HEK293 (cell line): ENCODE measurements at regions not wholly inside any gene's neighbourhood (a gene's known extent, or its start where the extent isn't known, plus 50 kb on each side); places are given as distances from the start of the nearest gene placed in this dataset.

Source experiments
- MYNN ChIP-seq: fragments of 450-650 bp; formaldehyde crosslinking; IDR thresholded peaks from 2 replicates; pipeline ENCODE4 v1.5.1; 2016; ENCODE audit warnings: missing biosample characterization, missing genetic modification characterization, borderline replicate concordance
- RBAK ChIP-seq: fragments of 450-650 bp; formaldehyde crosslinking; IDR thresholded peaks from 2 replicates; pipeline ENCODE4 v1.5.1; 2016; ENCODE audit warnings: missing biosample characterization, missing genetic modification characterization
- SP2 ChIP-seq: fragments of 450-650 bp; formaldehyde crosslinking; IDR thresholded peaks from 2 replicates; pipeline ENCODE4 v1.5.1; 2016; ENCODE audit warnings: missing biosample characterization, missing genetic modification characterization
- ZFHX2 ChIP-seq: fragments of 450-650 bp; formaldehyde crosslinking; conservative IDR thresholded peaks from 2 replicates; pipeline ENCODE4 v1.5.1; 2016; ENCODE audit warnings: missing biosample characterization, missing genetic modification characterization
- ZNF140 ChIP-seq: fragments of 450-650 bp; formaldehyde crosslinking; IDR thresholded peaks from 2 replicates; pipeline ENCODE4 v1.5.1; 2016; ENCODE audit warnings: missing biosample characterization, missing genetic modification characterization
- ZNF202 ChIP-seq: fragments of 450-650 bp; formaldehyde crosslinking; IDR thresholded peaks from 2 replicates; pipeline ENCODE4 v1.5.1; 2016; ENCODE audit warnings: missing biosample characterization, missing genetic modification characterization, borderline replicate concordance
- ZNF221 ChIP-seq: fragments of 450-650 bp; formaldehyde crosslinking; IDR thresholded peaks from 2 replicates; pipeline ENCODE4 v1.5.1; 2017; ENCODE audit warnings: missing biosample characterization, missing genetic modification characterization, borderline replicate concordance
- ZNF530 ChIP-seq: fragments of 450-650 bp; formaldehyde crosslinking; IDR thresholded peaks from 2 replicates; pipeline ENCODE4 v1.5.1; 2016; ENCODE audit warnings: low read depth, missing biosample characterization, missing genetic modification characterization
- ZNF747 ChIP-seq: fragments of 450-650 bp; formaldehyde crosslinking; IDR thresholded peaks from 2 replicates; pipeline ENCODE4 v1.5.1; 2016; ENCODE audit warnings: missing biosample characterization, missing genetic modification characterization
- TF ChIP-seq, protein P1 (sequence below): fragments of 450-650 bp; formaldehyde crosslinking; IDR thresholded peaks from 2 replicates; pipeline ENCODE4 v1.5.1; 2016; ENCODE audit warnings: missing biosample characterization, missing genetic modification characterization
- TF ChIP-seq, protein P2 (sequence below): fragments of 450-650 bp; formaldehyde crosslinking; IDR thresholded peaks from 2 replicates; pipeline ENCODE4 v1.5.1; 2016; ENCODE audit warnings: missing biosample characterization, missing genetic modification characterization
- TF ChIP-seq, protein P3 (sequence below): fragments of 450-650 bp; formaldehyde crosslinking; IDR thresholded peaks from 2 replicates; pipeline ENCODE4 v1.5.1; 2016; ENCODE audit warnings: missing biosample characterization, missing genetic modification characterization
- TF ChIP-seq, protein P4 (sequence below): fragments of 450-650 bp; formaldehyde crosslinking; IDR thresholded peaks from 2 replicates; pipeline ENCODE4 v1.5.1; 2016; ENCODE audit warnings: missing biosample characterization, missing genetic modification characterization
- TF ChIP-seq, protein P5 (sequence below): fragments of 450-650 bp; formaldehyde crosslinking; conservative IDR thresholded peaks from 2 replicates; pipeline ENCODE4 v1.5.1; 2016; ENCODE audit warnings: low read depth, missing biosample characterization, missing genetic modification characterization

DNA sequence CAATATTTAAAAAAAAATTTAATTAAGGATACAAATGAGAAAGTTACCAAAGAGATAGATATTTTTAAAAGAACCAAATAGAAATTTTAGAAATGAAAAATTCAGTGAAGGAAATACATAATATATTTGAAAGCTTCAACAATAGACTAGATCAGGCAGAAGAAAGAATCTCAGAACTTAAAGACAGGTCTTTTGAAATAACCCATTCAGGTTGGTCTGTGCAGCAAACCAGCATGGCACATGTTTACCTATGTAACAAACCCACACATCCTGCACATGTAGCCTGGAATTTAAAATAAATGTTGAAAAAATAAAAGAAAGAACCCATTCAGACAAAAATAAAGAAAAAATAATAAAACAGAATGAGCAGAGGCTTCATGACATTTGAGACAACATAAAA, 221.1 kb upstream of the ID4 start:
- no peak for TF ChIP-seq ZNF747 (tag by site-specific recombination)
- TF ChIP-seq, protein P1, sequence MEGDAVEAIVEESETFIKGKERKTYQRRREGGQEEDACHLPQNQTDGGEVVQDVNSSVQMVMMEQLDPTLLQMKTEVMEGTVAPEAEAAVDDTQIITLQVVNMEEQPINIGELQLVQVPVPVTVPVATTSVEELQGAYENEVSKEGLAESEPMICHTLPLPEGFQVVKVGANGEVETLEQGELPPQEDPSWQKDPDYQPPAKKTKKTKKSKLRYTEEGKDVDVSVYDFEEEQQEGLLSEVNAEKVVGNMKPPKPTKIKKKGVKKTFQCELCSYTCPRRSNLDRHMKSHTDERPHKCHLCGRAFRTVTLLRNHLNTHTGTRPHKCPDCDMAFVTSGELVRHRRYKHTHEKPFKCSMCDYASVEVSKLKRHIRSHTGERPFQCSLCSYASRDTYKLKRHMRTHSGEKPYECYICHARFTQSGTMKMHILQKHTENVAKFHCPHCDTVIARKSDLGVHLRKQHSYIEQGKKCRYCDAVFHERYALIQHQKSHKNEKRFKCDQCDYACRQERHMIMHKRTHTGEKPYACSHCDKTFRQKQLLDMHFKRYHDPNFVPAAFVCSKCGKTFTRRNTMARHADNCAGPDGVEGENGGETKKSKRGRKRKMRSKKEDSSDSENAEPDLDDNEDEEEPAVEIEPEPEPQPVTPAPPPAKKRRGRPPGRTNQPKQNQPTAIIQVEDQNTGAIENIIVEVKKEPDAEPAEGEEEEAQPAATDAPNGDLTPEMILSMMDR (tag by site-specific recombination): no peak
- no peak for TF ChIP-seq ZNF202 (tag by site-specific recombination)
- TF ChIP-seq, protein P2, sequence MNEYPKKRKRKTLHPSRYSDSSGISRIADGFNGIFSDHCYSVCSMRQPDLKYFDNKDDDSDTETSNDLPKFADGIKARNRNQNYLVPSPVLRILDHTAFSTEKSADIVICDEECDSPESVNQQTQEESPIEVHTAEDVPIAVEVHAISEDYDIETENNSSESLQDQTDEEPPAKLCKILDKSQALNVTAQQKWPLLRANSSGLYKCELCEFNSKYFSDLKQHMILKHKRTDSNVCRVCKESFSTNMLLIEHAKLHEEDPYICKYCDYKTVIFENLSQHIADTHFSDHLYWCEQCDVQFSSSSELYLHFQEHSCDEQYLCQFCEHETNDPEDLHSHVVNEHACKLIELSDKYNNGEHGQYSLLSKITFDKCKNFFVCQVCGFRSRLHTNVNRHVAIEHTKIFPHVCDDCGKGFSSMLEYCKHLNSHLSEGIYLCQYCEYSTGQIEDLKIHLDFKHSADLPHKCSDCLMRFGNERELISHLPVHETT: no peak
- TF ChIP-seq, protein P3, sequence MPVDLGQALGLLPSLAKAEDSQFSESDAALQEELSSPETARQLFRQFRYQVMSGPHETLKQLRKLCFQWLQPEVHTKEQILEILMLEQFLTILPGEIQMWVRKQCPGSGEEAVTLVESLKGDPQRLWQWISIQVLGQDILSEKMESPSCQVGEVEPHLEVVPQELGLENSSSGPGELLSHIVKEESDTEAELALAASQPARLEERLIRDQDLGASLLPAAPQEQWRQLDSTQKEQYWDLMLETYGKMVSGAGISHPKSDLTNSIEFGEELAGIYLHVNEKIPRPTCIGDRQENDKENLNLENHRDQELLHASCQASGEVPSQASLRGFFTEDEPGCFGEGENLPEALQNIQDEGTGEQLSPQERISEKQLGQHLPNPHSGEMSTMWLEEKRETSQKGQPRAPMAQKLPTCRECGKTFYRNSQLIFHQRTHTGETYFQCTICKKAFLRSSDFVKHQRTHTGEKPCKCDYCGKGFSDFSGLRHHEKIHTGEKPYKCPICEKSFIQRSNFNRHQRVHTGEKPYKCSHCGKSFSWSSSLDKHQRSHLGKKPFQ (tag by site-specific recombination): no peak
- no peak for TF ChIP-seq ZFHX2 (tag by site-specific recombination)
- TF ChIP-seq, protein P4, sequence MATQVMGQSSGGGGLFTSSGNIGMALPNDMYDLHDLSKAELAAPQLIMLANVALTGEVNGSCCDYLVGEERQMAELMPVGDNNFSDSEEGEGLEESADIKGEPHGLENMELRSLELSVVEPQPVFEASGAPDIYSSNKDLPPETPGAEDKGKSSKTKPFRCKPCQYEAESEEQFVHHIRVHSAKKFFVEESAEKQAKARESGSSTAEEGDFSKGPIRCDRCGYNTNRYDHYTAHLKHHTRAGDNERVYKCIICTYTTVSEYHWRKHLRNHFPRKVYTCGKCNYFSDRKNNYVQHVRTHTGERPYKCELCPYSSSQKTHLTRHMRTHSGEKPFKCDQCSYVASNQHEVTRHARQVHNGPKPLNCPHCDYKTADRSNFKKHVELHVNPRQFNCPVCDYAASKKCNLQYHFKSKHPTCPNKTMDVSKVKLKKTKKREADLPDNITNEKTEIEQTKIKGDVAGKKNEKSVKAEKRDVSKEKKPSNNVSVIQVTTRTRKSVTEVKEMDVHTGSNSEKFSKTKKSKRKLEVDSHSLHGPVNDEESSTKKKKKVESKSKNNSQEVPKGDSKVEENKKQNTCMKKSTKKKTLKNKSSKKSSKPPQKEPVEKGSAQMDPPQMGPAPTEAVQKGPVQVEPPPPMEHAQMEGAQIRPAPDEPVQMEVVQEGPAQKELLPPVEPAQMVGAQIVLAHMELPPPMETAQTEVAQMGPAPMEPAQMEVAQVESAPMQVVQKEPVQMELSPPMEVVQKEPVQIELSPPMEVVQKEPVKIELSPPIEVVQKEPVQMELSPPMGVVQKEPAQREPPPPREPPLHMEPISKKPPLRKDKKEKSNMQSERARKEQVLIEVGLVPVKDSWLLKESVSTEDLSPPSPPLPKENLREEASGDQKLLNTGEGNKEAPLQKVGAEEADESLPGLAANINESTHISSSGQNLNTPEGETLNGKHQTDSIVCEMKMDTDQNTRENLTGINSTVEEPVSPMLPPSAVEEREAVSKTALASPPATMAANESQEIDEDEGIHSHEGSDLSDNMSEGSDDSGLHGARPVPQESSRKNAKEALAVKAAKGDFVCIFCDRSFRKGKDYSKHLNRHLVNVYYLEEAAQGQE (tag by site-specific recombination): no peak
- TF ChIP-seq MYNN: no peak
- no peak for TF ChIP-seq ZNF530
- TF ChIP-seq ZNF221: no peak
- no peak for TF ChIP-seq SP2 (tag by site-specific recombination)
- TF ChIP-seq, protein P5, sequence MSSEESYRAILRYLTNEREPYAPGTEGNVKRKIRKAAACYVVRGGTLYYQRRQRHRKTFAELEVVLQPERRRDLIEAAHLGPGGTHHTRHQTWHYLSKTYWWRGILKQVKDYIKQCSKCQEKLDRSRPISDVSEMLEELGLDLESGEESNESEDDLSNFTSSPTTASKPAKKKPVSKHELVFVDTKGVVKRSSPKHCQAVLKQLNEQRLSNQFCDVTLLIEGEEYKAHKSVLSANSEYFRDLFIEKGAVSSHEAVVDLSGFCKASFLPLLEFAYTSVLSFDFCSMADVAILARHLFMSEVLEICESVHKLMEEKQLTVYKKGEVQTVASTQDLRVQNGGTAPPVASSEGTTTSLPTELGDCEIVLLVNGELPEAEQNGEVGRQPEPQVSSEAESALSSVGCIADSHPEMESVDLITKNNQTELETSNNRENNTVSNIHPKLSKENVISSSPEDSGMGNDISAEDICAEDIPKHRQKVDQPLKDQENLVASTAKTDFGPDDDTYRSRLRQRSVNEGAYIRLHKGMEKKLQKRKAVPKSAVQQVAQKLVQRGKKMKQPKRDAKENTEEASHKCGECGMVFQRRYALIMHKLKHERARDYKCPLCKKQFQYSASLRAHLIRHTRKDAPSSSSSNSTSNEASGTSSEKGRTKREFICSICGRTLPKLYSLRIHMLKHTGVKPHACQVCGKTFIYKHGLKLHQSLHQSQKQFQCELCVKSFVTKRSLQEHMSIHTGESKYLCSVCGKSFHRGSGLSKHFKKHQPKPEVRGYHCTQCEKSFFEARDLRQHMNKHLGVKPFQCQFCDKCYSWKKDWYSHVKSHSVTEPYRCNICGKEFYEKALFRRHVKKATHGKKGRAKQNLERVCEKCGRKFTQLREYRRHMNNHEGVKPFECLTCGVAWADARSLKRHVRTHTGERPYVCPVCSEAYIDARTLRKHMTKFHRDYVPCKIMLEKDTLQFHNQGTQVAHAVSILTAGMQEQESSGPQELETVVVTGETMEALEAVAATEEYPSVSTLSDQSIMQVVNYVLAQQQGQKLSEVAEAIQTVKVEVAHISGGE: no peak
- no peak for TF ChIP-seq ZNF140 (tag by site-specific recombination)
- no peak for TF ChIP-seq RBAK (tag by site-specific recombination)
